K562 (cell line): ENCODE measurements at regions not wholly inside any gene's neighbourhood (a gene's known extent, or its start where the extent isn't known, plus 50 kb on each side); places are given as distances from the start of the nearest gene placed in this dataset.

Experiments
- ATAC-seq: fragments of 200-7000 bp; cut with Tn5 transposase; 3 replicates; pipeline ENCODE4 v1.9.1; 2020; ENCODE audit warnings: moderate library complexity
- BruUV-seq: library from RNA; stranded (reverse); fragments of 400-500 nt; replicated peaks from 2 replicates; lab custom pipeline; 2021; lab: Mats Ljungman, UMichigan
- CTCF ChIA-PET: fragments of 300-600 bp; formaldehyde crosslinking; extraction: SDS; loops from one replicate; lab custom pipeline; 2021; ENCODE audit warnings: low intra/inter-chr PET ratio; lab: Yijun Ruan, JAX
- POLR2A ChIA-PET: fragments of 300-600, 350-650 bp; sonication (Branson Sonifier 250); formaldehyde crosslinking; extraction: SDS; loops from one replicate; lab custom pipeline; 2021; ENCODE audit warnings: antibody characterized with exemption, inconsistent platforms; lab: Yijun Ruan, JAX
- DNase-seq, 4 experiments: peaks; one replicate each; pipeline versions ENCODE4 v3.0.0 to v3.0.0-alpha.2; 2011 to 2018; ENCODE audit warnings: low spot score in 3 of 4, mixed read lengths in 3 of 4; ENCODE audit errors: extremely low read depth in 1 of 4
- FAIRE-seq: peaks from 2 replicates; lab custom pipeline; 2011; peaks lifted over from hg19 to GRCh38; lab: Jason Lieb, UNC
- H2AFZ ChIP-seq: 2 replicates; pipeline ENCODE4 v1.6.0; 2011; ENCODE audit warnings: low read depth, low read length, control low read depth, inconsistent platforms
- H3K27ac ChIP-seq: fragments of 200-600 bp; 3 replicates; pipeline ENCODE4 v1.8.0; 2011; ENCODE audit warnings: low read depth, mild to moderate bottlenecking, control low read depth, inconsistent platforms, low read length, moderate library complexity, mixed read lengths; ENCODE audit errors: extremely low read depth
- H3K27me3 ChIP-seq, 2 experiments: fragments of 300-600 bp in 1 of 2; 2 replicates in 1 of 2; 3 replicates in 1 of 2; pipeline versions ENCODE4 v1.6.0 to v1.8.0; 2011; ENCODE audit warnings: inconsistent platforms in 2 of 2, low read length in 2 of 2, mild to moderate bottlenecking in 1 of 2, mixed read lengths in 1 of 2, moderate library complexity in 1 of 2; ENCODE audit not compliant: control insufficient read depth in 2 of 2, insufficient read depth in 2 of 2
- H3K36me3 ChIP-seq: fragments of 300-600 bp; 3 replicates; pipeline ENCODE4 v1.8.0; 2011; ENCODE audit warnings: mild to moderate bottlenecking, low read length, inconsistent platforms; ENCODE audit not compliant: control insufficient read depth, insufficient read depth
- H3K4me1 ChIP-seq, 2 experiments: fragments of 200-600 bp in 1 of 2; replicated peaks in 1 of 2; 2 replicates in 1 of 2; 3 replicates in 1 of 2; pipeline versions ENCODE4 v1.5.1 to v1.8.0; 2011; ENCODE audit warnings: inconsistent platforms in 2 of 2, low read length in 2 of 2, mild to moderate bottlenecking in 1 of 2, mixed read lengths in 1 of 2, moderate library complexity in 1 of 2; ENCODE audit not compliant: control insufficient read depth in 2 of 2, insufficient read depth in 2 of 2
- H3K4me2 ChIP-seq: 2 replicates; pipeline ENCODE4 v1.6.1; 2011; ENCODE audit warnings: low read length, control low read depth, inconsistent platforms, mixed read lengths; ENCODE audit not compliant: insufficient read depth
- H3K4me3 ChIP-seq: fragments of 200-600 bp; sonication (generic), shearing (Covaris generic); 2 replicates; pipeline ENCODE4 v1.5.1; 2016; ENCODE audit warnings: control low read depth, inconsistent platforms
- H3K79me2 ChIP-seq: fragments of 200-600 bp; 3 replicates; pipeline ENCODE4 v1.8.0; 2011; ENCODE audit warnings: low read length, inconsistent platforms; ENCODE audit not compliant: control insufficient read depth, insufficient read depth
- H3K9ac ChIP-seq, 2 experiments: 2 replicates each; pipeline versions ENCODE4 v1.6.0 to v1.6.1; 2011; ENCODE audit warnings: low read depth in 2 of 2, low read length in 2 of 2, control low read depth in 1 of 2, inconsistent platforms in 1 of 2, mild to moderate bottlenecking in 1 of 2, mixed read lengths in 1 of 2; ENCODE audit not compliant: insufficient read depth in 1 of 2
- H3K9me1 ChIP-seq: one replicate; pipeline ENCODE4 v1.6.0; 2011; ENCODE audit warnings: inconsistent platforms, mild to moderate bottlenecking, low read length, moderate library complexity; ENCODE audit not compliant: control insufficient read depth, insufficient read depth
- H3K9me3 ChIP-seq: replicated peaks from 2 replicates; pipeline ENCODE4 v1.5.1; 2011; ENCODE audit warnings: low read depth, low read length, inconsistent platforms; ENCODE audit not compliant: control insufficient read depth, insufficient read depth
- H4K20me1 ChIP-seq: replicated peaks from 2 replicates; pipeline ENCODE4 v1.6.1; 2011; ENCODE audit warnings: low read length, inconsistent platforms, mixed read lengths; ENCODE audit not compliant: control insufficient read depth, insufficient read depth
- NKRF ChIP-seq: fragments of 450-650 bp; IDR thresholded peaks from 2 replicates; pipeline ENCODE4 v1.6.1; 2016; ENCODE audit warnings: borderline replicate concordance
- NRF1 ChIP-seq, 2 experiments: fragments of 450-650 bp; IDR thresholded peaks in 1 of 2; conservative IDR thresholded peaks in 1 of 2; 2 replicates each; pipeline ENCODE4 v1.6.1; 2014; ENCODE audit warnings: mild to moderate bottlenecking in 2 of 2
- PRPF4 ChIP-seq: fragments of 200-400 bp; formaldehyde crosslinking; IDR thresholded peaks from one replicate; pipeline ENCODE4 v1.6.1; 2017; ENCODE audit warnings: low read length, low read depth, mild to moderate bottlenecking; ENCODE audit not compliant: insufficient read depth, poor library complexity, severe bottlenecking
- RBFOX2 ChIP-seq: fragments of 200-400 bp; formaldehyde crosslinking; IDR thresholded peaks from 2 replicates; pipeline ENCODE4 v1.6.1; 2017; ENCODE audit warnings: low read depth, mild to moderate bottlenecking, low read length, moderate library complexity
- RBM22 ChIP-seq: fragments of 200-400 bp; formaldehyde crosslinking; IDR thresholded peaks from 2 replicates; pipeline ENCODE4 v1.6.1; 2018; ENCODE audit warnings: low read length, low read depth; ENCODE audit not compliant: poor library complexity, severe bottlenecking
- SMAD3 ChIP-seq: fragments of 450-650 bp; formaldehyde crosslinking; conservative IDR thresholded peaks from 2 replicates; pipeline ENCODE4 v1.4.0; 2020; ENCODE audit warnings: mild to moderate bottlenecking
- SMC3 ChIP-seq: conservative IDR thresholded peaks from 2 replicates; pipeline ENCODE4 v1.6.1; 2011; ENCODE audit warnings: low read depth, low read length, improper control_type of control experiment; ENCODE audit not compliant: insufficient read depth
- TARDBP ChIP-seq: fragments of 450-650 bp; IDR thresholded peaks from 2 replicates; pipeline ENCODE4 v1.6.1; 2016
- TCF7 ChIP-seq: sonication (generic); IDR thresholded peaks from 2 replicates; pipeline ENCODE4 v1.6.1; 2016; ENCODE audit warnings: antibody characterized with exemption, borderline replicate concordance
- TFE3 ChIP-seq: fragments of 450-650 bp; formaldehyde crosslinking; IDR thresholded peaks from 2 replicates; pipeline ENCODE4 v1.4.0; 2020; ENCODE audit warnings: mild to moderate bottlenecking, mixed read lengths
- WHSC1 ChIP-seq: IDR thresholded peaks from one replicate; pipeline ENCODE4 v1.6.1; 2012; ENCODE audit warnings: low read length, control low read depth, inconsistent platforms
- WGBS: fragments of 100-300 bp; shearing (Covaris generic); methylation state at CpG from one replicate; pipeline ENCODE4 v1.1.6; 2016; ENCODE audit warnings: low coverage, mixed read lengths; ENCODE audit not compliant: insufficient coverage; ENCODE audit errors: missing lambda C conversion rate; 5-methylcytosine and 5-hydroxymethylcytosine counted together
- in situ Hi-C: fragments of 300-500 bp; cut with MboI; formaldehyde crosslinking; loops from 4 replicates; pipeline ENCODE4 v1.15.0; 2018; ENCODE audit warnings: inconsistent platforms, mixed read lengths
- intact Hi-C: fragments of 100-400 bp; cut with micrococcal nuclease; formaldehyde crosslinking; loops from 2 replicates; pipeline ENCODE4 v1.14.2; 2022

DNA sequence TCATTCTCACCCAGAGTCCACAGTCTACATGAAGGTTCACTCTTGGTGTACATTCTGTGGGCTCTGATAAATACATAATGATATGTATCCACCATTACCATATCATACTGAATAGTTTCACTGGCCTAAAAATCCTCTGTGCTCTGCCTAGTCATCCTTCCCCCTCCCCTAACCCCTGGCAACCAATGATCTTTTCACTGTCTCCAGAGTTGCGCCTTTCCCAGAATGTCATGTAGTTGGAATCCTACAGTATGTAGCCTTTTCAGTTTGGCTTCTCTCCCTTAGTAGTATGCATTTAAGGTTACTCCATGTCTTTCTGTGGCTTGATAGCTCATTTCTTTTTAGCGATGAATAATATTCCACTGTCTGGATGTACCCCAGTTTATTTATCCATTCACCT lies 101.3 kb downstream of the NOG start:
- no peaks in the 10 kb centered on the region for H3K79me2 ChIP-seq
- H3K27ac ChIP-seq = no peak overlapping the region
- no peak overlapping the region for H3K9ac ChIP-seq
- CTCF ChIA-PET = no interaction called here
- no peaks in the 10 kb centered on the region for H3K9me3 ChIP-seq
- TF ChIP-seq SMC3 (no peak), NRF1 (conservative IDR thresholded peaks at IDR 0.05 in 1 of 2, IDR thresholded peaks at IDR 0.05 in 1 of 2) (no peak), TCF7 (no peak), WHSC1 (no peak), RBFOX2 (no peak), PRPF4 (no peak), NKRF (no peak), RBM22 (no peak), SMAD3 (no peak), TARDBP (no peak), TFE3 (CRISPR knock-in tag) (no peak)
- TF ChIP-seq, all 486 proteins: peak for 0
- H3K4me2 ChIP-seq = no peak overlapping the region
- H2AFZ ChIP-seq = no peak overlapping the region
- no peaks in the 10 kb centered on the region for H3K4me1 ChIP-seq
- POLR2A ChIA-PET = no interaction called here
- 0% methylated on average over 2 of the region's 2 CpGs for WGBS
- FAIRE-seq (peak; percentile 75), DNase-seq (no peak), ATAC-seq (peak; percentile 32; the same call in 1 of the 3 replicates)
- H3K27me3 ChIP-seq = peaks cover 0 to 11% of the 10 kb centered on the region in 2 experiments; a peak in 2 of 5 replicates
- no peaks in the 10 kb centered on the region for H3K9me1 ChIP-seq
- no peaks in the 10 kb centered on the region for H4K20me1 ChIP-seq
- no peaks in the 10 kb centered on the region for H3K36me3 ChIP-seq
- BruUV-seq = no TSS peak
- in situ Hi-C loops = loop anchor here (5.0 kb wide), 1 partner anchor 73 kb away; no protein-coding TSS in a partner anchor
- intact Hi-C loops = no loop called here
- H3K4me3 ChIP-seq = no peak overlapping the region
